GM12875 (cell line): ENCODE measurements at regions not wholly inside any gene's neighbourhood (a gene's known extent, or its start where the extent isn't known, plus 50 kb on each side); places are given as distances from the start of the nearest gene placed in this dataset.

Experiments used
- H3K4me3 ChIP-seq: one replicate; pipeline ENCODE4 v1.5.1; 2011; ENCODE audit warnings: low read depth, low read length, control low read depth
- TF ChIP-seq, protein P1 (sequence below): IDR thresholded peaks from 2 replicates; pipeline ENCODE4 v1.5.1; 2011; ENCODE audit warnings: low read depth, mild to moderate bottlenecking, control low read depth, inconsistent platforms, low read length, moderate library complexity, borderline replicate concordance; ENCODE audit not compliant: insufficient read depth

GRCh38 chr13:89627996-89628395 is 1719.5 kb upstream of the MIR17HG start:
- H3K4me3 ChIP-seq = no peak overlapping the region
- TF ChIP-seq, protein P1, sequence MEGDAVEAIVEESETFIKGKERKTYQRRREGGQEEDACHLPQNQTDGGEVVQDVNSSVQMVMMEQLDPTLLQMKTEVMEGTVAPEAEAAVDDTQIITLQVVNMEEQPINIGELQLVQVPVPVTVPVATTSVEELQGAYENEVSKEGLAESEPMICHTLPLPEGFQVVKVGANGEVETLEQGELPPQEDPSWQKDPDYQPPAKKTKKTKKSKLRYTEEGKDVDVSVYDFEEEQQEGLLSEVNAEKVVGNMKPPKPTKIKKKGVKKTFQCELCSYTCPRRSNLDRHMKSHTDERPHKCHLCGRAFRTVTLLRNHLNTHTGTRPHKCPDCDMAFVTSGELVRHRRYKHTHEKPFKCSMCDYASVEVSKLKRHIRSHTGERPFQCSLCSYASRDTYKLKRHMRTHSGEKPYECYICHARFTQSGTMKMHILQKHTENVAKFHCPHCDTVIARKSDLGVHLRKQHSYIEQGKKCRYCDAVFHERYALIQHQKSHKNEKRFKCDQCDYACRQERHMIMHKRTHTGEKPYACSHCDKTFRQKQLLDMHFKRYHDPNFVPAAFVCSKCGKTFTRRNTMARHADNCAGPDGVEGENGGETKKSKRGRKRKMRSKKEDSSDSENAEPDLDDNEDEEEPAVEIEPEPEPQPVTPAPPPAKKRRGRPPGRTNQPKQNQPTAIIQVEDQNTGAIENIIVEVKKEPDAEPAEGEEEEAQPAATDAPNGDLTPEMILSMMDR = no peak

DNA sequence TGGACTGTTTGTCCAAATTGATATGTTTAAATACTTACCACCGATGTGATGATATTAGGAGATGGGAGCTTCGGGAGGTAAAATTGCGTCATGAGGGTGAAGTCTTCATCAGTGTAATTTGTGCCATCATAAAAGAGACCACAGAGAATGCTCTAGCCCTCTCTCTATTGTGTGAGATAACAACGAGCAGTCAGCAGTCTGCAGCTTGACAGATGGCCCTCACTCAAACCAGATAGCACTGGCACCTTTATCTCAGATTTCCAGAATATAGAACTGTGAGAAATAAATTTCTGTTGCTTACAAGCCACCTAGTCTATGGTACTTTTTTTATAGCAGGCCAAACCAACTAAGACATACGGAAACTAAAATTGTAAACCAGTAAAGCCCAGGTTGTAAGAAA is 1718.9 kb upstream of the MIR17HG start:
- H3K4me3 ChIP-seq = no peak overlapping the region
- TF ChIP-seq, protein P1 = no peak

- H3K4me3 ChIP-seq = no peak overlapping the region
- TF ChIP-seq, protein P1 = no peak
Measured at GRCh38 chr13:89650226-89650625, 1697.3 kb upstream of the MIR17HG start.

DNA sequence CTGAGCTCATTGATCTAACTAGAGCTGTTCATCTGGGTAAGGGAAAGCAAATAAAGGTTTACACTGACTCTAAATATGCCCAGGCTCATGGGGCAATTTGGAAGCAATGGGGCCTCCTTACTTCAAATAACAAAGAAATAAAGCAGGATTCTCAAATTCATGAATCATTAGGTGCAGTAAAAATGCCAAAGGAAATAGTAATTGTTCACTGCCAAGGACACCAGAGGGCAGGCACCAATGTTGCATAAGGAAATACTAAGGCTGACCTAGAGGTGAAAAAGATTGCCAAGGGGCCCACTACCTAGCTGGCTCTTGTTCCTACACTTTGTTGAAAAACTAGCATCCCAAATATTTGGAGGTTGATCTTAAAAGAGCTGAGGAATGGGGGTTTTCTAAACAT is 1686.7 kb upstream of the MIR17HG start:
- no peak overlapping the region for H3K4me3 ChIP-seq
- TF ChIP-seq, protein P1 = no peak

DNA sequence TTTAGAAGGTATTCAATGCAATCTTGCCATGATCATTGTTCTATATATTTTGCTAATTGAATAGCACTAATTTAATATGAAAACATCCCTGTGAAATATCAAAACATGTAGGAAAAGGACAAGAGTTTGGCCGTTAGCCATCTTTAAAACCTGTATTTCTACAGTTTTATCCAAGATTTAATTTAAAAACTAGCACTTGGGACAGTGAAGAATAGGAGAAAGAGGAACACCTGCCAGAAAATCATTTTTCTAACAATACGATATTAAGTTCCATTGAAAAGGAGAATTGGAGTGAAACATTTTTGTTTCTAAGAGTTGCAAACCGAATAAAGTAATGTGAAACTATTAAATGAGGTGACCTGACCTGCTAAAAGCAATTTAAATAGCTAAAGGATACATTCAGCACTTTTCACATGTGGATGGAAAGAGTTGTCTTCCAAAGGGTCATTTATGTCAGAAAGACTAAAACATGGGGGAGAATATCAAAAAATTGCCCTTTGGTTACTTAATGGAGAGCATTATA is 1673.6 kb upstream of the MIR17HG start:
- TF ChIP-seq, protein P1 = no peak
- H3K4me3 ChIP-seq = no peak overlapping the region

GRCh38 chr13:89678466-89679121 is 1668.9 kb upstream of the MIR17HG start:
- H3K4me3 ChIP-seq = no peak overlapping the region
- TF ChIP-seq, protein P1 = no peak

GRCh38 chr13:89684896-89685295 is 1662.6 kb upstream of the MIR17HG start:
- TF ChIP-seq, protein P1 = no peak
- no peak overlapping the region for H3K4me3 ChIP-seq
